Endothelial cell of umbilical vein (primary cell): ENCODE measurements at regions not wholly inside any gene's neighbourhood (a gene's known extent, or its start where the extent isn't known, plus 50 kb on each side); places are given as distances from the start of the nearest gene placed in this dataset.

ENCODE experiments used
- CTCF ChIP-seq, 2 donors: IDR thresholded peaks; 1 replicate in 1 of 2; 2 replicates in 1 of 2; pipeline ENCODE4 v1.5.1; 2011; ENCODE audit warnings: low read length in 2 of 2, mild to moderate bottlenecking in 2 of 2, moderate library complexity in 2 of 2, control low read depth in 1 of 2, inconsistent platforms in 1 of 2, low read depth in 1 of 2; ENCODE audit not compliant: insufficient read depth in 1 of 2; ENCODE audit errors: extremely low read depth in 1 of 2
- EZH2 ChIP-seq: IDR thresholded peaks from 2 replicates; pipeline ENCODE4 v1.6.1; 2012; ENCODE audit warnings: borderline replicate concordance, low read depth, mild to moderate bottlenecking, moderate library complexity, low read length, inconsistent platforms; ENCODE audit not compliant: severe bottlenecking
- GATA2 ChIP-seq: IDR thresholded peaks from 2 replicates; pipeline ENCODE4 v1.7.0; 2011; ENCODE audit warnings: low read depth, mild to moderate bottlenecking, moderate library complexity, mixed read lengths, low read length; ENCODE audit not compliant: insufficient read length, insufficient read depth
- MAX ChIP-seq: IDR thresholded peaks from 2 replicates; pipeline ENCODE4 v1.6.1; 2011; ENCODE audit not compliant: insufficient read depth, insufficient read length
- MYC ChIP-seq: IDR thresholded peaks from one replicate; pipeline ENCODE4 v1.6.1; 2011; ENCODE audit warnings: mild to moderate bottlenecking, low read depth, low read length
- POLR2A ChIP-seq: IDR thresholded peaks from 2 replicates; pipeline ENCODE4 v1.6.1; 2012; ENCODE audit warnings: low read depth, mild to moderate bottlenecking, control low read depth, low read length
- POLR2AphosphoS5 ChIP-seq: IDR thresholded peaks from 2 replicates; pipeline ENCODE4 v1.6.1; 2012; ENCODE audit warnings: low read depth, mild to moderate bottlenecking, control low read depth, low read length, moderate library complexity; ENCODE audit not compliant: insufficient read depth

GRCh38 chr2:78011251-78011650 lies 489.1 kb upstream of the LRRTM4 start:
- TF ChIP-seq POLR2AphosphoS5 (no peak), EZH2 (no peak), CTCF (IDR thresholded peaks at IDR 0.05; ENCODE audit: extremely low read depth in 1 of 2, insufficient read depth in 1 of 2, low read depth in 1 of 2, low read length in 2 of 2) (no peak), GATA2 (no peak), MAX (no peak), POLR2A (no peak), MYC (no peak)
